Erythroblast (primary cell): ENCODE measurements at regions not wholly inside any gene's neighbourhood (a gene's known extent, or its start where the extent isn't known, plus 50 kb on each side); places are given as distances from the start of the nearest gene placed in this dataset.

Source experiments
- GATA1 ChIP-seq: IDR thresholded peaks from 2 replicates; pipeline ENCODE4 v1.6.1; 2011; ENCODE audit warnings: low read depth, mild to moderate bottlenecking, control low read depth, low read length, moderate library complexity
- POLR2A ChIP-seq: IDR thresholded peaks from 2 replicates; pipeline ENCODE4 v1.6.1; 2011; ENCODE audit warnings: mild to moderate bottlenecking, low read length

- TF ChIP-seq POLR2A (no peak), GATA1 (no peak)
These were observed 177.4 kb upstream of the BLID start for GRCh38 chr11:122293296-122294023.
